Neural crest cell (in vitro differentiated cells): ENCODE measurements at regions not wholly inside any gene's neighbourhood (a gene's known extent, or its start where the extent isn't known, plus 50 kb on each side); places are given as distances from the start of the nearest gene placed in this dataset.

Experiments
- DNase-seq: peaks from one replicate; pipeline ENCODE4 v3.0.0; 2021; ENCODE audit warnings: low read depth, mixed read lengths, low spot score
- H3K27ac Mint-ChIP-seq: one replicate; pipeline ENCODE4 v1.8.0; 2021; ENCODE audit warnings: mild to moderate bottlenecking, mixed read lengths; ENCODE audit not compliant: unreplicated experiment
- H3K27me3 Mint-ChIP-seq: 2 replicates; pipeline ENCODE4 v1.8.0; 2021; ENCODE audit warnings: low read depth, mild to moderate bottlenecking, mixed read lengths
- H3K36me3 Mint-ChIP-seq: 2 replicates; pipeline ENCODE4 v1.8.0; 2021; ENCODE audit warnings: low read depth, mild to moderate bottlenecking, mixed read lengths
- H3K4me1 Mint-ChIP-seq: 2 replicates; pipeline ENCODE4 v1.8.0; 2021; ENCODE audit warnings: mixed read lengths
- H3K4me3 Mint-ChIP-seq: one replicate; pipeline ENCODE4 v1.8.0; 2021; ENCODE audit warnings: mild to moderate bottlenecking, mixed read lengths
- H3K9me3 Mint-ChIP-seq: 2 replicates; pipeline ENCODE4 v1.8.0; 2021; ENCODE audit warnings: mixed read lengths
- TF ChIP-seq, protein P1 (sequence below): fragments of 200-600 bp; sonication (generic); conservative IDR thresholded peaks from 2 replicates; pipeline ENCODE4 v1.5.0; 2021; ENCODE audit warnings: antibody characterized with exemption, mild to moderate bottlenecking

DNA sequence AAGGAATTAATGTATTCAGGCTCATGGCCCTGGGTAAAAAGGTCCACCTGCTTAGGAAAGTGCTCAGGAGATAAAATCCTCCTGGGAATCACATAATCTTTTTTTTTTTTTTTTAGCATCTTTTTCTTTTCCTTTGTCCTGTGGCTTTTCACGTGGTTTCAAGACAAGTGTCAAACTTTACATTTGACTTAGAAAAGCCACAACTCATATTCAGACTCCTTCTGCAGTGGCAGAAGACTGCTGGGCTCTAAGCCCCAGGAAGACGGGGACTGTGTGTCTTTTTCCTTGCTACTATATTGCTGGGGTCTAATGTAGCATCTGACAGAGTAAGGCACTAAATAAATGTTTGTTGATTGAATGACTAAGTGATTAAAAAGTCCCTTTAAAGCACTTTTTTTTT is 127.5 kb upstream of the ANKRD1 start:
- H3K4me3 Mint-ChIP-seq: no peak overlapping the region
- no peak overlapping the region for H3K27ac Mint-ChIP-seq
- H3K4me1 Mint-ChIP-seq: peaks cover 38% of the 10 kb centered on the region
- H3K36me3 Mint-ChIP-seq: no peaks in the 10 kb centered on the region
- DNase-seq: no peak
- TF ChIP-seq, protein P1, sequence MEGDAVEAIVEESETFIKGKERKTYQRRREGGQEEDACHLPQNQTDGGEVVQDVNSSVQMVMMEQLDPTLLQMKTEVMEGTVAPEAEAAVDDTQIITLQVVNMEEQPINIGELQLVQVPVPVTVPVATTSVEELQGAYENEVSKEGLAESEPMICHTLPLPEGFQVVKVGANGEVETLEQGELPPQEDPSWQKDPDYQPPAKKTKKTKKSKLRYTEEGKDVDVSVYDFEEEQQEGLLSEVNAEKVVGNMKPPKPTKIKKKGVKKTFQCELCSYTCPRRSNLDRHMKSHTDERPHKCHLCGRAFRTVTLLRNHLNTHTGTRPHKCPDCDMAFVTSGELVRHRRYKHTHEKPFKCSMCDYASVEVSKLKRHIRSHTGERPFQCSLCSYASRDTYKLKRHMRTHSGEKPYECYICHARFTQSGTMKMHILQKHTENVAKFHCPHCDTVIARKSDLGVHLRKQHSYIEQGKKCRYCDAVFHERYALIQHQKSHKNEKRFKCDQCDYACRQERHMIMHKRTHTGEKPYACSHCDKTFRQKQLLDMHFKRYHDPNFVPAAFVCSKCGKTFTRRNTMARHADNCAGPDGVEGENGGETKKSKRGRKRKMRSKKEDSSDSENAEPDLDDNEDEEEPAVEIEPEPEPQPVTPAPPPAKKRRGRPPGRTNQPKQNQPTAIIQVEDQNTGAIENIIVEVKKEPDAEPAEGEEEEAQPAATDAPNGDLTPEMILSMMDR: no peak
- H3K9me3 Mint-ChIP-seq: peaks cover 2% of the 10 kb centered on the region
- no peaks in the 10 kb centered on the region for H3K27me3 Mint-ChIP-seq

DNA sequence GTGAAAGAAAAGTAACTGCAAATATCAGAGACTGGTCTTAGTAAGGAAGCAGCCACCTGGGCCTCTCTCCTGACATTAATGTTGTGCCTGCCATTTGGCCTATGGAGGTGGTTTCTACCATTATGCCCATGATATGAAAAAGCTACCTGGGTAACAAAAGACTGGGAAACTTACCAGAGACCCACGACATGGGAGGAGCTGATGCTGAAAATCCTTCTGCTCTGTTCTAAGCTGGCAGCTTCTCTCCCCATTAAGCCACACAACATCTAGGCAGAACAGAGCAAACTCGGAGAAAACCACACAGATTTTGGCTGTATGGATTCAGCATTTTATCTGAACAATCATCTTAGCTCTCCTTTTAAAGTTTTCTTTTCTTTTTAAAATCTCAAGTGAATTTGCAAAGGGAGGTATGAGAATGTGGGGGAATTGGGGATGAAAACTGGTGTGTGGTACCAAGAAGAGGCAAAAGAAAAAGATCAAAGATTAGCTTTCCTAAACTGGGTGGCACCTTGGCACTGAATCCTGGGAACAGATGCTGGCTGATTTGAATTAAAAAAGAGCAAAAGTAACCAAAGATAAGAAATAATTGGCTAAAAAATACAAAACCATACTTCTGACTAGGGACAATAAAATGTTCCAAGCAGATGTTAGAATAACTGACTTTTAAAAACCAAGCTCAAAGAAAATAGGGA is 128.6 kb upstream of the ANKRD1 start:
- DNase-seq: no peak
- Mint-ChIP-seq H3K9me3 (peaks cover 4% of the 10 kb centered on the region), H3K4me3 (no peak overlapping the region), H3K27me3 (no peaks in the 10 kb centered on the region), H3K27ac (peak overlapping the region; percentile 90), H3K36me3 (no peaks in the 10 kb centered on the region), H3K4me1 (peaks cover 48% of the 10 kb centered on the region)
- TF ChIP-seq, protein P1: no peak

DNA sequence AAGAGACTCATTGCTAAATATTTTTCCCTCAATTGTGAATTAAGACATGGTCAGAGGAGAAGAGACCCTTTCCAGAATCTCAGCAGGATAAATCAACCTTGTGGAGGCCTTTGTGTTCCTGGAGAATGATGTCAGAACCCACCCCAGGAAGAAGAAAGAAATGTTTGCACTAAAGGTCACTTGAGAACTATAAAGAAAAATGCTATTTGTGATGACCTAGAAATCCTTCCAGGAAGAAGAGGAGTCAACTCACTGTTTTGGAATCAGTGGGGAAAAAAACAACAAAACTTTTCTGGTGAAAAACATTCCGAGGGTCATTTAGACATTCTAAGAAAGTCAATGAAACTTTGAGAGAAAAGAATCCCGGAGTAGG is 129.1 kb upstream of the ANKRD1 start:
- TF ChIP-seq, protein P1: no peak
- Mint-ChIP-seq H3K4me3 (no peak overlapping the region), H3K27ac (peak overlapping the region; percentile 90), H3K27me3 (no peaks in the 10 kb centered on the region), H3K4me1 (peaks cover 54% of the 10 kb centered on the region), H3K9me3 (peaks cover 4% of the 10 kb centered on the region), H3K36me3 (no peaks in the 10 kb centered on the region)
- DNase-seq: no peak

DNA sequence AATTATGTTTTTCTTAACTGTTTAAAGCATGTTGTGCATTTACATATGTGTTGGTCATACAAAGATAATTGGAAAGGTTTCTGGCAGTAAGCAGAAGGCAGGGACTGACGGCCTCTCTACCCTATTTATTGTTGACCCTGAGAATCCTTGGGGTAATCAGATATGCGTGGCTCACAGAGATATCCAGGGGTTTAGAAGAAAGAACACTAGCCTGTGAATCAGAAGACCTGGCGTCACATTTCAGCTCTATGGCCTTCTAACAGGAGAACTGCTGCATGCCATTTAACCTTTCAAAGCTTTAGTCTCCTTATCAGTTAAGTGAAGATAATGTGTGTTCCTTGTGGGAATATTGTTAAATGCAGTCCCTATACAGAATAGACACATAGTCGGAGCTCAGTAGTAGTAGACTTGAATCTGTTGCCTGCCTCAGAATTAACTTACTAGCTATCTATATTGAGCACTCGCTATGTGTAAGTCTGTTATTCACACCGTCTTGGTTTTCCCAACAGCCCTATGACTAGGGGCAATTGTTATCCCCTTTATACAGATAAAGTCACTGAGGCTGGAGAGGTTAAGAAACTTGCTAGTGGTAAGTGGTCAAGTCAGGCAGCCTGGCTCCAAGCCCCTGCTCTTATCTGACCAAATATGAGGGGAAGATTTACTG is 129.6 kb upstream of the ANKRD1 start:
- no peak for DNase-seq
- TF ChIP-seq, protein P1: no peak
- Mint-ChIP-seq H3K27me3 (no peaks in the 10 kb centered on the region), H3K9me3 (peaks cover 4% of the 10 kb centered on the region), H3K36me3 (no peaks in the 10 kb centered on the region), H3K4me1 (peaks cover 56% of the 10 kb centered on the region), H3K27ac (no peak overlapping the region), H3K4me3 (no peak overlapping the region)

DNA sequence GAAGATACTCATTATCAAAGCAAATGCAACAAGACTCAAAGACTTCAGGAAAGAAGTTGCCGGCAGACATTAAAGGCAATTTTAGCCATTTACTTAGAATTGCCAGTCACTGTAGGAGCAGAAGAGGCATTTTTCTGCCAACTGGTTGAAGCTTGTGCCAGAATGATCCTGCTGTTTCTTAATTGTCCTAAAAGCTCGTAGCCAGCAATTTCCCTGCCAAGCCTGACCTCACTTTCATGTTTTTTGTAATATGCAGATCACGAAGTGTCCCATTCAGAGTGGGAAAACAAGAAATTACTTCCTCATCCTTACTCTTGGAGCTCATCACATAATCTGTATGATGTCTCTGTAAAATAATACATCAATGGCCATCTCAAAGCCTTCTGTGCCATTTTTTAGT is 130.9 kb upstream of the ANKRD1 start:
- Mint-ChIP-seq H3K27ac (no peak overlapping the region), H3K9me3 (peaks cover 2% of the 10 kb centered on the region), H3K36me3 (no peaks in the 10 kb centered on the region), H3K4me1 (peaks cover 50% of the 10 kb centered on the region), H3K27me3 (no peaks in the 10 kb centered on the region), H3K4me3 (no peak overlapping the region)
- no peak for DNase-seq
- TF ChIP-seq, protein P1: no peak
